Suppressor macrophage treated with lipopolysaccharide for 1 hour (primary cell): ENCODE measurements at regions not wholly inside any gene's neighbourhood (a gene's known extent, or its start where the extent isn't known, plus 50 kb on each side); places are given as distances from the start of the nearest gene placed in this dataset.
A peak's percentile ranks its signal among the peaks of the same experiment; 100 is the strongest.
"Not testable (repeated sequence)": the region's sequence is repeated elsewhere in the genome, so short reads cannot be mapped to it uniquely, and the experiment has no call there.

Experiments used
- DNase-seq, 3 donors: peaks; one replicate each; pipeline ENCODE4 v3.0.0-alpha.2; 2020 to 2022

- DNase-seq: no peak
These were observed 142.4 kb upstream of the FGF13 start for GRCh38 chrX:138853936-138854335.

GRCh38 chrX:138849521-138849920 lies 138.0 kb upstream of the FGF13 start:
- DNase-seq: no peak

- DNase-seq: peak in 1 of 3 donors; percentile 26
These were observed 136.4 kb upstream of the FGF13 start for GRCh38 chrX:138847930-138848329.

- no peak for DNase-seq
These were observed 134.3 kb upstream of the FGF13 start for GRCh38 chrX:138845786-138846185.

GRCh38 chrX:138807400-138807799 lies 95.9 kb upstream of the FGF13 start:
- DNase-seq: not testable (repeated sequence)

- peak; percentile 3 to 51 (median 50) for DNase-seq
These were observed 82.7 kb upstream of the FGF13 start for GRCh38 chrX:138794246-138794645.

GRCh38 chrX:138791551-138791950 lies 80.0 kb upstream of the FGF13 start:
- DNase-seq: no peak

- DNase-seq: peak; percentile 4 to 24 (median 19)
These were observed 77.3 kb upstream of the FGF13 start for GRCh38 chrX:138788771-138789170.

GRCh38 chrX:138778576-138778909 lies 67.0 kb upstream of the FGF13 start:
- DNase-seq: not testable (repeated sequence)

- not testable (repeated sequence) for DNase-seq
These were observed 66.5 kb upstream of the FGF13 start for GRCh38 chrX:138777908-138778575.

- no peak for DNase-seq
These were observed 65.7 kb upstream of the FGF13 start for GRCh38 chrX:138777230-138777629.

GRCh38 chrX:138775517-138775916 lies 64.0 kb upstream of the FGF13 start:
- DNase-seq: peak in 2 of 3 donors; percentile 48 to 53

GRCh38 chrX:138771047-138771446 lies 59.5 kb upstream of the FGF13 start:
- DNase-seq: peak; percentile 12 to 50 (median 40)

GRCh38 chrX:138769918-138770317 lies 58.4 kb upstream of the FGF13 start:
- DNase-seq: no peak

- DNase-seq: no peak
These were observed 53.5 kb upstream of the FGF13 start for GRCh38 chrX:138765051-138765450.

- DNase-seq: no peak
These were observed 52.2 kb upstream of the FGF13 start for GRCh38 chrX:138763761-138764160.

GRCh38 chrX:138761380-138761779 lies 49.9 kb upstream of the FGF13 start:
- DNase-seq: no peak
